Calu3 (cell line): ENCODE measurements at regions not wholly inside any gene's neighbourhood (a gene's known extent, or its start where the extent isn't known, plus 50 kb on each side); places are given as distances from the start of the nearest gene placed in this dataset.
"Not testable (repeated sequence)": the region's sequence is repeated elsewhere in the genome, so short reads cannot be mapped to it uniquely, and the experiment has no call there.

ENCODE experiments used
- BruUV-seq: library from RNA; stranded (reverse); fragments of 400-500 nt; replicated peaks from 2 replicates; lab custom pipeline; 2021; lab: Mats Ljungman, UMichigan
- CTCF ChIA-PET: fragments of 300-600 bp; sonication (Branson Sonifier 250); formaldehyde crosslinking; loops from one replicate; lab custom pipeline; 2022; ENCODE audit warnings: antibody characterized with exemption; lab: Charles Lee
- DNase-seq: peaks from one replicate; pipeline ENCODE4 v3.0.0; 2022
- H3K27ac Mint-ChIP-seq: one replicate; pipeline ENCODE4 v1.8.0; 2022; ENCODE audit warnings: mixed read lengths; ENCODE audit not compliant: unreplicated experiment
- H3K27me3 Mint-ChIP-seq: one replicate; pipeline ENCODE4 v1.8.0; 2022; ENCODE audit warnings: mixed read lengths; ENCODE audit not compliant: unreplicated experiment
- H3K36me3 Mint-ChIP-seq: one replicate; pipeline ENCODE4 v1.8.0; 2022; ENCODE audit warnings: mild to moderate bottlenecking, moderate library complexity, mixed read lengths; ENCODE audit not compliant: insufficient read depth, unreplicated experiment
- H3K4me1 Mint-ChIP-seq: one replicate; pipeline ENCODE4 v1.8.0; 2022; ENCODE audit warnings: mild to moderate bottlenecking, low read depth, mixed read lengths; ENCODE audit not compliant: unreplicated experiment
- H3K4me3 Mint-ChIP-seq: one replicate; pipeline ENCODE4 v1.8.0; 2022; ENCODE audit warnings: mild to moderate bottlenecking, low read depth, moderate library complexity, mixed read lengths; ENCODE audit not compliant: unreplicated experiment
- H3K9me3 Mint-ChIP-seq: one replicate; pipeline ENCODE4 v1.8.0; 2022; ENCODE audit warnings: low read depth, mixed read lengths; ENCODE audit not compliant: unreplicated experiment
- intact Hi-C: fragments of 100-400 bp; cut with micrococcal nuclease; formaldehyde crosslinking; loops from one replicate; pipeline ENCODE4 v1.10.0; 2022; ENCODE audit not compliant: unreplicated experiment
- TF ChIP-seq, protein P1 (sequence below): fragments of 200-600 bp; IDR thresholded peaks from one replicate; pipeline ENCODE4 v1.8.0; 2022; ENCODE audit warnings: antibody characterized with exemption; ENCODE audit not compliant: unreplicated experiment

- H3K4me3 Mint-ChIP-seq = no peak overlapping the region
- H3K9me3 Mint-ChIP-seq = no peaks in the 10 kb centered on the region
- H3K36me3 Mint-ChIP-seq = no peaks in the 10 kb centered on the region
- CTCF ChIA-PET = no interaction called here
- H3K4me1 Mint-ChIP-seq = no peaks in the 10 kb centered on the region
- H3K27ac Mint-ChIP-seq = no peak overlapping the region
- TF ChIP-seq, protein P1, sequence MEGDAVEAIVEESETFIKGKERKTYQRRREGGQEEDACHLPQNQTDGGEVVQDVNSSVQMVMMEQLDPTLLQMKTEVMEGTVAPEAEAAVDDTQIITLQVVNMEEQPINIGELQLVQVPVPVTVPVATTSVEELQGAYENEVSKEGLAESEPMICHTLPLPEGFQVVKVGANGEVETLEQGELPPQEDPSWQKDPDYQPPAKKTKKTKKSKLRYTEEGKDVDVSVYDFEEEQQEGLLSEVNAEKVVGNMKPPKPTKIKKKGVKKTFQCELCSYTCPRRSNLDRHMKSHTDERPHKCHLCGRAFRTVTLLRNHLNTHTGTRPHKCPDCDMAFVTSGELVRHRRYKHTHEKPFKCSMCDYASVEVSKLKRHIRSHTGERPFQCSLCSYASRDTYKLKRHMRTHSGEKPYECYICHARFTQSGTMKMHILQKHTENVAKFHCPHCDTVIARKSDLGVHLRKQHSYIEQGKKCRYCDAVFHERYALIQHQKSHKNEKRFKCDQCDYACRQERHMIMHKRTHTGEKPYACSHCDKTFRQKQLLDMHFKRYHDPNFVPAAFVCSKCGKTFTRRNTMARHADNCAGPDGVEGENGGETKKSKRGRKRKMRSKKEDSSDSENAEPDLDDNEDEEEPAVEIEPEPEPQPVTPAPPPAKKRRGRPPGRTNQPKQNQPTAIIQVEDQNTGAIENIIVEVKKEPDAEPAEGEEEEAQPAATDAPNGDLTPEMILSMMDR = no peak
- no TSS peak for BruUV-seq
- no peaks in the 10 kb centered on the region for H3K27me3 Mint-ChIP-seq
- DNase-seq = no peak
- intact Hi-C loops = no loop called here
These were observed 89.4 kb upstream of the SEMA3E start for GRCh38 chr7:83738291-83738835.

GRCh38 chr7:83732305-83732704, 83.4 kb upstream of the SEMA3E start:
- no peak overlapping the region for H3K27ac Mint-ChIP-seq
- H3K9me3 Mint-ChIP-seq = no peaks in the 10 kb centered on the region
- TF ChIP-seq, protein P1 = no peak
- H3K4me1 Mint-ChIP-seq = no peaks in the 10 kb centered on the region
- CTCF ChIA-PET = no interaction called here
- BruUV-seq = no TSS peak
- DNase-seq = no peak
- H3K4me3 Mint-ChIP-seq = no peak overlapping the region
- intact Hi-C loops = no loop called here
- no peaks in the 10 kb centered on the region for H3K36me3 Mint-ChIP-seq
- H3K27me3 Mint-ChIP-seq = no peaks in the 10 kb centered on the region

GRCh38 chr7:83731154-83731553, 82.2 kb upstream of the SEMA3E start:
- Mint-ChIP-seq H3K27ac (no peak overlapping the region), H3K4me3 (no peak overlapping the region), H3K4me1 (no peaks in the 10 kb centered on the region), H3K36me3 (no peaks in the 10 kb centered on the region), H3K9me3 (no peaks in the 10 kb centered on the region), H3K27me3 (no peaks in the 10 kb centered on the region)
- intact Hi-C loops = no loop called here
- CTCF ChIA-PET = interaction anchor here (0.6 kb wide), 1 partner anchor 10 kb away, joined by 6 read pairs; no protein-coding TSS in a partner anchor
- no TSS peak for BruUV-seq
- TF ChIP-seq, protein P1 = no peak
- no peak for DNase-seq

DNA sequence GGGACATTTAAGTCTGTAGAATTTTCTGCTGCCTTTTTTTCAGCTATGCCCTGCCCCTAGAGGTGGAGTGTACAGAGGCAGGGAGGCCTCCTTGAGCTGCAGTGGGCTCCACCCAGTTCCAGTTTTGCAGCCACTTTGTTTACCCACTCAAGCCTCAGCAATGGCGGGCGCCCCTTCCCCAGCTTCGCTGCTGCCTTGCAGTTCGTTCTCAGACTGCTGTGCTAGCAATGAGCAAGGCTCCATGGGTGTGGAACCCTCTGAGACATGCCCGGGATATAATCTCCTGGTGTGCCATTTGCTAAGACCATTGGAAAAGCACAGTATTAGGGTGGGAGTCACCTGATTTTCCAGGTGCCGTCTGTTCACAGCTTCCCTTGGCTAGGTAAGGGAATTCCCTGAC, 68.0 kb upstream of the SEMA3E start:
- H3K27me3 Mint-ChIP-seq, CTCF ChIA-PET, H3K27ac Mint-ChIP-seq, intact Hi-C loops, H3K9me3 Mint-ChIP-seq, BruUV-seq, DNase-seq, H3K4me1 Mint-ChIP-seq, H3K36me3 Mint-ChIP-seq, H3K4me3 Mint-ChIP-seq: not testable (repeated sequence)

GRCh38 chr7:83708531-83708930, 59.6 kb upstream of the SEMA3E start:
- CTCF ChIA-PET = no interaction called here
- Mint-ChIP-seq H3K36me3 (no peaks in the 10 kb centered on the region), H3K27ac (no peak overlapping the region), H3K9me3 (no peaks in the 10 kb centered on the region), H3K4me1 (no peaks in the 10 kb centered on the region), H3K4me3 (no peak overlapping the region), H3K27me3 (no peaks in the 10 kb centered on the region)
- BruUV-seq = no TSS peak
- no peak for DNase-seq
- intact Hi-C loops = no loop called here
- TF ChIP-seq, protein P1 = no peak
